Type B pancreatic cell (in vitro differentiated cells): ENCODE measurements at regions not wholly inside any gene's neighbourhood (a gene's known extent, or its start where the extent isn't known, plus 50 kb on each side); places are given as distances from the start of the nearest gene placed in this dataset.

ENCODE experiments used
- DNase-seq: peaks from one replicate; pipeline ENCODE4 v3.0.0; 2021; ENCODE audit warnings: mixed read lengths; ENCODE audit not compliant: unreplicated experiment; ENCODE audit errors: extremely low spot score
- H3K27ac Mint-ChIP-seq: 2 replicates; pipeline ENCODE4 v1.8.0; 2021; ENCODE audit warnings: mild to moderate bottlenecking, mixed read lengths
- H3K27me3 Mint-ChIP-seq: 2 replicates; pipeline ENCODE4 v1.8.0; 2021; ENCODE audit warnings: mixed read lengths
- H3K36me3 Mint-ChIP-seq: 2 replicates; pipeline ENCODE4 v1.8.0; 2021; ENCODE audit warnings: mixed read lengths
- H3K4me1 Mint-ChIP-seq: one replicate; pipeline ENCODE4 v1.8.0; 2021; ENCODE audit warnings: mixed read lengths; ENCODE audit not compliant: unreplicated experiment
- H3K4me3 Mint-ChIP-seq: 2 replicates; pipeline ENCODE4 v1.8.0; 2021; ENCODE audit warnings: mild to moderate bottlenecking, mixed read lengths
- H3K9me3 Mint-ChIP-seq: 2 replicates; pipeline ENCODE4 v1.8.0; 2021; ENCODE audit warnings: mixed read lengths
- CTCF ChIP-seq: fragments of 200-600 bp; sonication (generic); conservative IDR thresholded peaks from 2 replicates; pipeline ENCODE4 v1.5.0; 2021; ENCODE audit warnings: antibody characterized with exemption, mild to moderate bottlenecking

GRCh38 chr13:44011036-44011435, 131.3 kb downstream of the LACC1 start:
- Mint-ChIP-seq H3K27ac (no peak overlapping the region), H3K4me1 (peaks cover 4% of the 10 kb centered on the region), H3K9me3 (no peaks in the 10 kb centered on the region), H3K27me3 (no peaks in the 10 kb centered on the region), H3K36me3 (no peaks in the 10 kb centered on the region), H3K4me3 (no peak overlapping the region)
- no peak for TF ChIP-seq CTCF
- DNase-seq: no peak

GRCh38 chr13:44012910-44013757, 133.4 kb downstream of the LACC1 start:
- Mint-ChIP-seq H3K36me3 (no peaks in the 10 kb centered on the region), H3K27ac (no peak overlapping the region), H3K4me1 (peaks cover 9% of the 10 kb centered on the region), H3K4me3 (no peak overlapping the region), H3K9me3 (no peaks in the 10 kb centered on the region), H3K27me3 (no peaks in the 10 kb centered on the region)
- no peak for DNase-seq
- TF ChIP-seq CTCF: no peak

GRCh38 chr13:44013758-44014291, 134.1 kb downstream of the LACC1 start:
- no peak for DNase-seq
- peaks cover 14% of the 10 kb centered on the region for H3K4me1 Mint-ChIP-seq
- no peaks in the 10 kb centered on the region for H3K9me3 Mint-ChIP-seq
- H3K4me3 Mint-ChIP-seq: no peak overlapping the region
- H3K36me3 Mint-ChIP-seq: no peaks in the 10 kb centered on the region
- TF ChIP-seq CTCF: no peak
- H3K27me3 Mint-ChIP-seq: no peaks in the 10 kb centered on the region
- no peak overlapping the region for H3K27ac Mint-ChIP-seq

GRCh38 chr13:44014501-44014900, 134.8 kb downstream of the LACC1 start:
- no peak for TF ChIP-seq CTCF
- peaks cover 14% of the 10 kb centered on the region for H3K4me1 Mint-ChIP-seq
- H3K4me3 Mint-ChIP-seq: no peak overlapping the region
- H3K9me3 Mint-ChIP-seq: no peaks in the 10 kb centered on the region
- H3K27ac Mint-ChIP-seq: no peak overlapping the region
- H3K27me3 Mint-ChIP-seq: no peaks in the 10 kb centered on the region
- H3K36me3 Mint-ChIP-seq: no peaks in the 10 kb centered on the region
- DNase-seq: no peak

GRCh38 chr13:44015118-44015517, 135.4 kb downstream of the LACC1 start:
- Mint-ChIP-seq H3K27ac (no peak overlapping the region), H3K4me1 (peaks cover 14% of the 10 kb centered on the region), H3K9me3 (no peaks in the 10 kb centered on the region), H3K27me3 (no peaks in the 10 kb centered on the region), H3K36me3 (no peaks in the 10 kb centered on the region), H3K4me3 (no peak overlapping the region)
- no peak for TF ChIP-seq CTCF
- no peak for DNase-seq
